IMR-90 (cell line): ENCODE measurements at regions not wholly inside any gene's neighbourhood (a gene's known extent, or its start where the extent isn't known, plus 50 kb on each side); places are given as distances from the start of the nearest gene placed in this dataset.

Source experiments
- ATAC-seq: fragments of 200-7000 bp; cut with Tn5 transposase; 2 replicates; pipeline ENCODE4 v1.9.1; 2020; ENCODE audit warnings: low read depth, mild to moderate bottlenecking, moderate library complexity
- BruUV-seq: library from RNA; stranded (reverse); fragments of 400-500 nt; replicated peaks from 2 replicates; lab custom pipeline; 2021; lab: Mats Ljungman, UMichigan
- CTCF ChIA-PET: fragments of 300-600 bp; formaldehyde crosslinking; extraction: SDS; loops from one replicate; lab custom pipeline; 2021; ENCODE audit warnings: antibody characterized with exemption; lab: Yijun Ruan, JAX
- POLR2A ChIA-PET: fragments of 300-600 bp; sonication (Branson Sonifier 250); formaldehyde crosslinking; loops from one replicate; lab custom pipeline; 2022; ENCODE audit warnings: antibody characterized with exemption; ENCODE audit not compliant: unreplicated experiment; lab: Charles Lee
- DNase-seq: peaks from one replicate; pipeline ENCODE4 v3.0.0; 2013
- H2AFZ ChIP-seq: replicated peaks from 2 replicates; pipeline ENCODE3; 2013; ENCODE audit warnings: low read length, mild to moderate bottlenecking; ENCODE audit not compliant: poor library complexity
- H2AK5ac ChIP-seq: 2 replicates; pipeline ENCODE4 v1.6.1; 2013; ENCODE audit warnings: low read depth, low read length, inconsistent platforms
- H2AK9ac ChIP-seq: replicated peaks from 2 replicates; pipeline ENCODE3; 2013; ENCODE audit warnings: mild to moderate bottlenecking, low read depth, low read length, moderate library complexity; ENCODE audit not compliant: poor library complexity
- H2BK120ac ChIP-seq: 2 replicates; pipeline ENCODE4 v1.6.1; 2013; ENCODE audit warnings: low read depth, low read length, inconsistent platforms
- H2BK15ac ChIP-seq: 3 replicates; pipeline ENCODE4 v1.6.1; 2013; ENCODE audit warnings: low read depth, low read length, inconsistent platforms
- H2BK20ac ChIP-seq: 2 replicates; pipeline ENCODE4 v1.6.1; 2013; ENCODE audit warnings: low read depth, mild to moderate bottlenecking, inconsistent platforms, low read length, moderate library complexity
- H2BK5ac ChIP-seq: 2 replicates; pipeline ENCODE4 v1.6.1; 2013; ENCODE audit warnings: mild to moderate bottlenecking, low read depth, low read length, inconsistent platforms; ENCODE audit not compliant: poor library complexity, severe bottlenecking
- H3K14ac ChIP-seq: replicated peaks from 2 replicates; pipeline ENCODE4 v1.6.1; 2013; ENCODE audit warnings: low read depth, low read length, inconsistent platforms
- H3K18ac ChIP-seq: 2 replicates; pipeline ENCODE4 v1.6.1; 2013; ENCODE audit warnings: low read depth, low read length, control low read depth
- H3K23ac ChIP-seq: 2 replicates; pipeline ENCODE4 v1.6.1; 2013; ENCODE audit warnings: low read depth, low read length, inconsistent platforms
- H3K27ac ChIP-seq: 2 replicates; pipeline ENCODE4 v1.5.1; 2013; ENCODE audit warnings: mild to moderate bottlenecking, control low read depth, low read length; ENCODE audit not compliant: insufficient read depth
- H3K27me3 ChIP-seq: 2 replicates; pipeline ENCODE4 v1.6.1; 2013; ENCODE audit warnings: low read length; ENCODE audit not compliant: control insufficient read depth, insufficient read depth
- H3K36me3 ChIP-seq: 2 replicates; pipeline ENCODE4 v1.6.1; 2013; ENCODE audit warnings: low read length, mixed read lengths; ENCODE audit not compliant: control insufficient read depth, insufficient read depth
- H3K4ac ChIP-seq: 2 replicates; pipeline ENCODE4 v1.6.1; 2013; ENCODE audit warnings: low read depth, low read length, inconsistent platforms
- H3K4me1 ChIP-seq: 2 replicates; pipeline ENCODE4 v1.6.1; 2013; ENCODE audit warnings: low read length, mixed read lengths; ENCODE audit not compliant: control insufficient read depth, insufficient read depth
- H3K4me2 ChIP-seq: 2 replicates; pipeline ENCODE4 v1.6.1; 2013; ENCODE audit warnings: low read depth, mild to moderate bottlenecking, control low read depth, low read length, moderate library complexity
- H3K4me3 ChIP-seq: 2 replicates; pipeline ENCODE4 v1.5.1; 2013; ENCODE audit warnings: low read depth, mild to moderate bottlenecking, control low read depth, low read length, moderate library complexity; ENCODE audit not compliant: insufficient read depth
- H3K56ac ChIP-seq: 2 replicates; pipeline ENCODE4 v1.6.1; 2013; ENCODE audit warnings: low read length, inconsistent platforms; ENCODE audit not compliant: insufficient read depth; ENCODE audit errors: extremely low read depth
- H3K79me1 ChIP-seq, 2 experiments: 2 replicates each; pipeline ENCODE4 v1.6.1; 2013; ENCODE audit warnings: low read length in 2 of 2, inconsistent platforms in 1 of 2, low read depth in 1 of 2
- H3K9ac ChIP-seq: 2 replicates; pipeline ENCODE4 v1.6.1; 2013; ENCODE audit warnings: low read depth, low read length, control low read depth
- H3K9me1 ChIP-seq: 2 replicates; pipeline ENCODE4 v1.6.1; 2013; ENCODE audit warnings: low read length, inconsistent platforms; ENCODE audit not compliant: insufficient read depth
- H3K9me3 ChIP-seq: 2 replicates; pipeline ENCODE4 v1.6.1; 2013; ENCODE audit warnings: low read length; ENCODE audit not compliant: control insufficient read depth, insufficient read depth
- H4K20me1 ChIP-seq: 2 replicates; pipeline ENCODE4 v1.6.1; 2013; ENCODE audit warnings: low read length, inconsistent platforms; ENCODE audit not compliant: insufficient read depth
- H4K5ac ChIP-seq: 2 replicates; pipeline ENCODE4 v1.6.1; 2013; ENCODE audit warnings: mild to moderate bottlenecking, low read depth, low read length, control low read depth
- H4K8ac ChIP-seq, 2 experiments: 2 replicates each; pipeline ENCODE4 v1.6.1; 2013; ENCODE audit warnings: low read depth in 2 of 2, low read length in 2 of 2, control low read depth in 1 of 2, inconsistent platforms in 1 of 2
- H4K91ac ChIP-seq: 2 replicates; pipeline ENCODE4 v1.6.1; 2013; ENCODE audit warnings: low read depth, low read length, inconsistent platforms; ENCODE audit not compliant: insufficient read depth
- BHLHE40 ChIP-seq: fragments of 150-350 bp; IDR thresholded peaks from 2 replicates; pipeline ENCODE4 v1.6.1; 2016; ENCODE audit warnings: mild to moderate bottlenecking, low read depth, low read length
- CEBPB ChIP-seq: IDR thresholded peaks from 2 replicates; pipeline ENCODE4 v1.6.1; 2012; ENCODE audit warnings: low read depth, low read length, improper control_type of control experiment
- CHD1 ChIP-seq: IDR thresholded peaks from 2 replicates; pipeline ENCODE4 v1.6.1; 2012; ENCODE audit warnings: low read depth, low read length, improper control_type of control experiment
- CTCF ChIP-seq: conservative IDR thresholded peaks from 2 replicates; pipeline ENCODE4 v1.5.1; 2012; ENCODE audit warnings: mild to moderate bottlenecking, low read depth, low read length, improper control_type of control experiment
- FOS ChIP-seq: fragments of 150-350 bp; IDR thresholded peaks from 2 replicates; pipeline ENCODE4 v1.6.1; 2016; ENCODE audit warnings: low read depth, low read length
- MAFK ChIP-seq: IDR thresholded peaks from 2 replicates; pipeline ENCODE4 v1.6.1; 2012; ENCODE audit warnings: low read depth, low read length, improper control_type of control experiment
- MAZ ChIP-seq: IDR thresholded peaks from 2 replicates; pipeline ENCODE4 v1.6.1; 2012; ENCODE audit warnings: low read depth, mild to moderate bottlenecking, low read length, improper control_type of control experiment, moderate library complexity, borderline replicate concordance
- MXI1 ChIP-seq: IDR thresholded peaks from 2 replicates; pipeline ENCODE4 v1.6.1; 2012; ENCODE audit warnings: low read depth, mild to moderate bottlenecking, low read length, moderate library complexity, borderline replicate concordance
- POLR2A ChIP-seq: IDR thresholded peaks from 2 replicates; pipeline ENCODE4 v1.6.1; 2012; ENCODE audit warnings: mild to moderate bottlenecking, low read depth, low read length
- RCOR1 ChIP-seq: IDR thresholded peaks from 2 replicates; pipeline ENCODE4 v1.6.1; 2012; ENCODE audit warnings: mild to moderate bottlenecking, low read length, improper control_type of control experiment; ENCODE audit not compliant: insufficient replicate concordance
- SMC3 ChIP-seq: fragments of 150-350 bp; IDR thresholded peaks from 2 replicates; pipeline ENCODE4 v1.6.1; 2016; ENCODE audit warnings: low read depth, mild to moderate bottlenecking, antibody characterized with exemption, low read length, moderate library complexity
- USF2 ChIP-seq: fragments of 150-350 bp; IDR thresholded peaks from 2 replicates; pipeline ENCODE4 v1.6.1; 2017; ENCODE audit warnings: mild to moderate bottlenecking, antibody characterized with exemption, low read length, low read depth
- WGBS, 2 experiments: methylation state at CpG; one replicate each; pipeline versions ENCODE4 v1.1.5 to v1.1.7; 2013; ENCODE audit warnings: missing lambda C conversion rate in 2 of 2; ENCODE audit not compliant: insufficient read length in 1 of 2; ENCODE audit errors: extremely low coverage in 2 of 2; 5-methylcytosine and 5-hydroxymethylcytosine counted together
- dilution Hi-C: fragments of 300-500 bp; cut with HindIII; formaldehyde crosslinking; loops from one replicate; pipeline ENCODE4 v1.14.3; 2018; ENCODE audit warnings: low sequenced_read_pairs; ENCODE audit not compliant: unreplicated experiment
- in situ Hi-C: fragments of 300-500 bp; cut with MboI; formaldehyde crosslinking; loops from 3 replicates; pipeline ENCODE4 v1.14.3; 2019; ENCODE audit warnings: low sequenced_read_pairs, inconsistent platforms, mixed read lengths
- intact Hi-C: fragments of 100-400 bp; cut with micrococcal nuclease; formaldehyde crosslinking; loops from 2 replicates; pipeline ENCODE4 v1.10.0; 2022

- no TSS peak for BruUV-seq
Observed at GRCh38 chr3:159904455-159904854, 84.2 kb upstream of the IL12A start.

More at GRCh38 chr3:159904455-159904854, 84.2 kb upstream of the IL12A start:
- Histone ChIP-seq H2BK15ac (no peak overlapping the region), H3K14ac (no peak overlapping the region), H2AK9ac (no peak overlapping the region), H3K23ac (no peak overlapping the region), H3K9me1 (no peaks in the 10 kb centered on the region; the same call in 1 of the 2 replicates), H3K9me3 (no peaks in the 10 kb centered on the region), H4K8ac (no peak overlapping the region), H4K5ac (no peak overlapping the region), H3K27me3 (no peaks in the 10 kb centered on the region), H2AFZ (no peak overlapping the region), H4K20me1 (no peaks in the 10 kb centered on the region), H3K4me3 (no peak overlapping the region), H2BK5ac (no peak overlapping the region), H3K4me1 (peaks cover 7% of the 10 kb centered on the region), H4K91ac (no peak overlapping the region), H3K27ac (no peak overlapping the region), H3K18ac (no peak overlapping the region), H2BK20ac (no peak overlapping the region), H3K9ac (no peak overlapping the region), H2BK120ac (no peak overlapping the region), H3K4me2 (no peak overlapping the region), H3K79me1 (no peaks in the 10 kb centered on the region; a peak in 1 of 4 replicates), H3K36me3 (no peaks in the 10 kb centered on the region; the same call in 1 of the 2 replicates), H3K4ac (no peak overlapping the region), H2AK5ac (no peak overlapping the region), H3K56ac (no peak overlapping the region)
- ATAC-seq (no peak), DNase-seq (no peak)
- in situ Hi-C loops, result no loop called here
- WGBS, 2 experiments, result no CpG with 5 or more reads among the region's 2 CpGs
- POLR2A ChIA-PET, result no interaction called here
- dilution Hi-C loops, result no loop called here
- intact Hi-C loops, result no loop called here
- CTCF ChIA-PET, result interaction anchor here (2.3 kb wide), 1 partner anchor 20 kb away, joined by 9 read pairs; no protein-coding TSS in a partner anchor
- TF ChIP-seq FOS (no peak), POLR2A (no peak), RCOR1 (no peak), CEBPB (no peak), BHLHE40 (no peak), CTCF (no peak), USF2 (no peak), MAZ (no peak), CHD1 (no peak), MAFK (no peak), MXI1 (no peak), SMC3 (no peak)
